GM23248 (cell line): ENCODE measurements at regions not wholly inside any gene's neighbourhood (a gene's known extent, or its start where the extent isn't known, plus 50 kb on each side); places are given as distances from the start of the nearest gene placed in this dataset.

Experiments
- DNase-seq: peaks from one replicate; pipeline ENCODE4 v3.0.0-alpha.2; 2015
- H2AFZ ChIP-seq: fragments of 200-600 bp; sonication (generic); 2 replicates; pipeline ENCODE4 v1.6.1; 2016; ENCODE audit warnings: antibody characterized with exemption
- H3F3A ChIP-seq: fragments of 200-600 bp; sonication (generic); 2 replicates; pipeline ENCODE4 v1.6.1; 2016; ENCODE audit warnings: mild to moderate bottlenecking, antibody characterized with exemption, mixed run types; ENCODE audit not compliant: insufficient read depth
- H3K27ac ChIP-seq: fragments of 200-600 bp; sonication (generic); 2 replicates; pipeline ENCODE4 v1.5.1; 2016; ENCODE audit warnings: mild to moderate bottlenecking
- H3K27me3 ChIP-seq: fragments of 200-600 bp; sonication (generic); replicated peaks from 2 replicates; pipeline ENCODE4 v1.6.1; 2016; ENCODE audit warnings: mild to moderate bottlenecking; ENCODE audit not compliant: insufficient read depth
- H3K36me3 ChIP-seq: fragments of 200-600 bp; sonication (generic); 2 replicates; pipeline ENCODE4 v1.6.1; 2016; ENCODE audit warnings: low read depth, mild to moderate bottlenecking
- H3K4me1 ChIP-seq: fragments of 200-600 bp; sonication (generic); 2 replicates; pipeline ENCODE4 v1.6.1; 2016; ENCODE audit warnings: mild to moderate bottlenecking; ENCODE audit not compliant: insufficient read depth
- H3K4me2 ChIP-seq: fragments of 200-600 bp; sonication (generic); one replicate; pipeline ENCODE4 v1.6.1; 2016; ENCODE audit warnings: mild to moderate bottlenecking; ENCODE audit not compliant: unreplicated experiment
- H3K4me3 ChIP-seq: fragments of 200-600 bp; sonication (generic); 2 replicates; pipeline ENCODE4 v1.5.1; 2016; ENCODE audit warnings: mild to moderate bottlenecking
- H3K79me2 ChIP-seq: fragments of 200-600 bp; sonication (generic); 2 replicates; pipeline ENCODE4 v1.6.1; 2016; ENCODE audit warnings: mild to moderate bottlenecking; ENCODE audit not compliant: insufficient read depth
- H3K9ac ChIP-seq: fragments of 200-600 bp; sonication (generic); 2 replicates; pipeline ENCODE4 v1.6.1; 2016; ENCODE audit warnings: mild to moderate bottlenecking
- H3K9me2 ChIP-seq: fragments of 200-600 bp; sonication (generic); 2 replicates; pipeline ENCODE4 v1.6.1; 2016; ENCODE audit warnings: mixed run types, mild to moderate bottlenecking, moderate library complexity; ENCODE audit not compliant: insufficient read depth
- H3K9me3 ChIP-seq: fragments of 200-600 bp; sonication (generic); one replicate; pipeline ENCODE4 v1.6.1; 2017; ENCODE audit warnings: low read depth
- H4K20me1 ChIP-seq: fragments of 200-600 bp; sonication (generic); 2 replicates; pipeline ENCODE4 v1.6.0; 2016; ENCODE audit not compliant: insufficient read depth
- EZH2 ChIP-seq: fragments of 200-600 bp; sonication (generic); IDR thresholded peaks from 2 replicates; pipeline ENCODE4 v1.6.1; 2018; ENCODE audit warnings: antibody characterized with exemption, mild to moderate bottlenecking; ENCODE audit not compliant: insufficient read depth, poor library complexity, severe bottlenecking
- EZH2phosphoT487 ChIP-seq: fragments of 200-600 bp; sonication (generic); IDR thresholded peaks from 2 replicates; pipeline ENCODE4 v1.6.1; 2018; ENCODE audit warnings: antibody characterized with exemption, moderate library complexity, mild to moderate bottlenecking, low read depth; ENCODE audit not compliant: insufficient read depth
- WGBS, 2 experiments: methylation state at CpG; one replicate each; pipeline ENCODE4 v1.1.6; 2015 to 2017; ENCODE audit warnings: low lambda C conversion rate in 2 of 2, low coverage in 1 of 2; ENCODE audit errors: missing lambda C conversion rate in 2 of 2; 5-methylcytosine and 5-hydroxymethylcytosine counted together
- in situ Hi-C: fragments of 300-500 bp; cut with MboI; formaldehyde crosslinking; loops from 2 replicates; pipeline ENCODE4 v1.15.0; 2020

GRCh38 chr11:123301696-123302400, 106.8 kb upstream of the CLMP start:
- Histone ChIP-seq H3K9me2 (no peaks in the 10 kb centered on the region), H3K4me3 (peak overlapping the region; percentile 65), H4K20me1 (no peaks in the 10 kb centered on the region), H3K9ac (peak overlapping the region; percentile 41), H3K9me3 (no peaks in the 10 kb centered on the region), H3K27me3 (no peaks in the 10 kb centered on the region), H3K36me3 (no peaks in the 10 kb centered on the region), H3K27ac (peak overlapping the region; percentile 33), H2AFZ (peak overlapping the region; percentile 79), H3K4me2 (peak overlapping the region; percentile 88), H3K4me1 (peaks cover 14% of the 10 kb centered on the region), H3F3A (peaks cover 17% of the 10 kb centered on the region; the same call in 1 of the 2 replicates), H3K79me2 (no peaks in the 10 kb centered on the region)
- no peak for TF ChIP-seq EZH2phosphoT487
- TF ChIP-seq EZH2 = no peak
- DNase-seq = peak; percentile 76
- WGBS, 2 experiments = 3 to 4% methylated on average over 43 to 45 of the region's 56 CpGs
- in situ Hi-C loops = loop anchor here (5.0 kb wide), 1 partner anchor 175 kb away; no protein-coding TSS in a partner anchor

- no peaks in the 10 kb centered on the region for H4K20me1 ChIP-seq
- peaks cover 14% of the 10 kb centered on the region for H3K4me1 ChIP-seq
- peaks cover 17% of the 10 kb centered on the region; the same call in 1 of the 2 replicates for H3F3A ChIP-seq
- H3K27ac ChIP-seq = no peak overlapping the region
- no peaks in the 10 kb centered on the region for H3K79me2 ChIP-seq
- no peaks in the 10 kb centered on the region for H3K9me3 ChIP-seq
- peak; percentile 57 for DNase-seq
- no peaks in the 10 kb centered on the region for H3K36me3 ChIP-seq
- TF ChIP-seq EZH2 (no peak), EZH2phosphoT487 (no peak)
- peak overlapping the region; percentile 28 for H3K9ac ChIP-seq
- peak overlapping the region; percentile 79 for H2AFZ ChIP-seq
- H3K4me2 ChIP-seq = peak overlapping the region; percentile 88
- in situ Hi-C loops = loop anchor here (5.0 kb wide), 1 partner anchor 176 kb away; no protein-coding TSS in a partner anchor
- 49 to 54% methylated on average over 3 of the region's 3 CpGs for WGBS, 2 experiments
- H3K9me2 ChIP-seq = no peaks in the 10 kb centered on the region
- H3K4me3 ChIP-seq = peak overlapping the region; percentile 65
- H3K27me3 ChIP-seq = no peaks in the 10 kb centered on the region
Observed at GRCh38 chr11:123301013-123301591, 106.1 kb upstream of the CLMP start.

GRCh38 chr11:123299721-123300120, 104.7 kb upstream of the CLMP start:
- TF ChIP-seq EZH2 = no peak
- TF ChIP-seq EZH2phosphoT487 = no peak
- in situ Hi-C loops = loop anchor here (5.0 kb wide), 1 partner anchor 178 kb away; no protein-coding TSS in a partner anchor

GRCh38 chr11:123298488-123299447, 103.7 kb upstream of the CLMP start:
- WGBS, 2 experiments = 80 to 83% methylated on average over 13 to 15 of the region's 16 CpGs

More at GRCh38 chr11:123299721-123300120, 104.7 kb upstream of the CLMP start:
- WGBS, 2 experiments = 87 to 95% methylated on average over 7 of the region's 7 CpGs
- Histone ChIP-seq H3K79me2 (no peaks in the 10 kb centered on the region), H3K36me3 (no peaks in the 10 kb centered on the region), H4K20me1 (no peaks in the 10 kb centered on the region), H3K4me2 (no peak overlapping the region), H3K9ac (no peak overlapping the region), H3K27ac (no peak overlapping the region), H3K9me2 (no peaks in the 10 kb centered on the region), H3K4me1 (peaks cover 14% of the 10 kb centered on the region), H3K9me3 (no peaks in the 10 kb centered on the region), H3K27me3 (no peaks in the 10 kb centered on the region), H3F3A (peaks cover 17% of the 10 kb centered on the region; the same call in 1 of the 2 replicates), H2AFZ (no peak overlapping the region), H3K4me3 (no peak overlapping the region)
- DNase-seq = no peak

More at GRCh38 chr11:123298488-123299447, 103.7 kb upstream of the CLMP start:
- Histone ChIP-seq H3K9me3 (no peaks in the 10 kb centered on the region), H3K9ac (no peak overlapping the region), H3K4me1 (peaks cover 14% of the 10 kb centered on the region), H3K36me3 (no peaks in the 10 kb centered on the region), H4K20me1 (no peaks in the 10 kb centered on the region), H3F3A (peaks cover 17% of the 10 kb centered on the region; the same call in 1 of the 2 replicates), H3K9me2 (no peaks in the 10 kb centered on the region), H3K27ac (no peak overlapping the region), H3K27me3 (no peaks in the 10 kb centered on the region), H3K4me3 (no peak overlapping the region), H3K4me2 (no peak overlapping the region), H2AFZ (no peak overlapping the region), H3K79me2 (no peaks in the 10 kb centered on the region)
- DNase-seq = no peak
- no peak for TF ChIP-seq EZH2phosphoT487
- no peak for TF ChIP-seq EZH2
- in situ Hi-C loops = no loop called here
